ENCODE measurements at regions not wholly inside any gene's neighbourhood (a gene's known extent, or its start where the extent isn't known, plus 50 kb on each side); places are given as distances from the start of the nearest gene placed in this dataset.

- Histone ChIP-seq H3K27me3 (ENCODE audit: control insufficient read depth in 2 of 2, insufficient read depth in 1 of 2, low read length in 1 of 2) (no peaks in the 10 kb centered on the region), H3K27ac (ENCODE audit: low read depth in 1 of 2, low read length in 1 of 2) (no peak overlapping the region), H3K4me3 (ENCODE audit: low read length in 2 of 2) (no peak overlapping the region), H3K9me3 (ENCODE audit: control insufficient read depth in 2 of 2, insufficient read depth in 1 of 2, low read length in 1 of 2) (no peaks in the 10 kb centered on the region), H3K36me3 (ENCODE audit: control insufficient read depth in 2 of 2, insufficient read depth in 2 of 2, low read length in 1 of 2) (no peaks in the 10 kb centered on the region), H3K4me1 (ENCODE audit: control insufficient read depth in 2 of 2, insufficient read depth in 2 of 2, low read length in 2 of 2) (no peaks in the 10 kb centered on the region)
- DNase-seq (ENCODE audit: low read depth in 6 of 9, low spot score in 9 of 9), result no peak
- 98% methylated on average over 4 of the region's 4 CpGs for WGBS
Observed at GRCh38 chr4:140212646-140213045, 58.7 kb upstream of the MAML3 start.

- DNase-seq (ENCODE audit: low read depth in 6 of 9, low spot score in 9 of 9), result no peak
- Histone ChIP-seq H3K4me3 (ENCODE audit: low read length in 2 of 2) (no peak overlapping the region), H3K9me3 (ENCODE audit: control insufficient read depth in 2 of 2, insufficient read depth in 1 of 2, low read length in 1 of 2) (no peaks in the 10 kb centered on the region), H3K4me1 (ENCODE audit: control insufficient read depth in 2 of 2, insufficient read depth in 2 of 2, low read length in 2 of 2) (no peaks in the 10 kb centered on the region), H3K27me3 (ENCODE audit: control insufficient read depth in 2 of 2, insufficient read depth in 1 of 2, low read length in 1 of 2) (no peaks in the 10 kb centered on the region), H3K27ac (ENCODE audit: low read depth in 1 of 2, low read length in 1 of 2) (no peak overlapping the region), H3K36me3 (ENCODE audit: control insufficient read depth in 2 of 2, insufficient read depth in 2 of 2, low read length in 1 of 2) (no peaks in the 10 kb centered on the region)
- WGBS, result 100% methylated on average over 2 of the region's 2 CpGs
Observed at GRCh38 chr4:140212194-140212593, 58.2 kb upstream of the MAML3 start.

- no peaks in the 10 kb centered on the region for H3K4me1 ChIP-seq (ENCODE audit: control insufficient read depth in 2 of 2, insufficient read depth in 2 of 2, low read length in 2 of 2)
- H3K27me3 ChIP-seq (ENCODE audit: control insufficient read depth in 2 of 2, insufficient read depth in 1 of 2, low read length in 1 of 2), result no peaks in the 10 kb centered on the region
- H3K36me3 ChIP-seq (ENCODE audit: control insufficient read depth in 2 of 2, insufficient read depth in 2 of 2, low read length in 1 of 2), result no peaks in the 10 kb centered on the region
- H3K4me3 ChIP-seq (ENCODE audit: low read length in 2 of 2), result no peak overlapping the region
- H3K9me3 ChIP-seq (ENCODE audit: control insufficient read depth in 2 of 2, insufficient read depth in 1 of 2, low read length in 1 of 2), result no peaks in the 10 kb centered on the region
- no peak overlapping the region for H3K27ac ChIP-seq (ENCODE audit: low read depth in 1 of 2, low read length in 1 of 2)
- DNase-seq (ENCODE audit: low read depth in 6 of 9, low spot score in 9 of 9), result no peak
- WGBS, result 94% methylated on average over 2 of the region's 2 CpGs
Observed at GRCh38 chr4:140211693-140212092, 57.7 kb upstream of the MAML3 start.

GRCh38 chr4:140211161-140211560 lies 57.2 kb upstream of the MAML3 start:
- no peaks in the 10 kb centered on the region for H3K36me3 ChIP-seq (ENCODE audit: control insufficient read depth in 2 of 2, insufficient read depth in 2 of 2, low read length in 1 of 2)

GRCh38 chr4:140208921-140209320 lies 54.9 kb upstream of the MAML3 start:
- no peak for DNase-seq (ENCODE audit: low read depth in 6 of 9, low spot score in 9 of 9)
- 100% methylated on average over 1 of the region's 1 CpG for WGBS

More at GRCh38 chr4:140211161-140211560, 57.2 kb upstream of the MAML3 start:
- H3K27me3 ChIP-seq (ENCODE audit: control insufficient read depth in 2 of 2, insufficient read depth in 1 of 2, low read length in 1 of 2), result no peaks in the 10 kb centered on the region
- H3K4me3 ChIP-seq (ENCODE audit: low read length in 2 of 2), result no peak overlapping the region
- no peak for DNase-seq (ENCODE audit: low read depth in 6 of 9, low spot score in 9 of 9)
- no peaks in the 10 kb centered on the region for H3K9me3 ChIP-seq (ENCODE audit: control insufficient read depth in 2 of 2, insufficient read depth in 1 of 2, low read length in 1 of 2)
- H3K27ac ChIP-seq (ENCODE audit: low read depth in 1 of 2, low read length in 1 of 2), result no peak overlapping the region
- no peaks in the 10 kb centered on the region for H3K4me1 ChIP-seq (ENCODE audit: control insufficient read depth in 2 of 2, insufficient read depth in 2 of 2, low read length in 2 of 2)

More at GRCh38 chr4:140208921-140209320, 54.9 kb upstream of the MAML3 start:
- H3K36me3 ChIP-seq (ENCODE audit: control insufficient read depth in 2 of 2, insufficient read depth in 2 of 2, low read length in 1 of 2), result no peaks in the 10 kb centered on the region
- H3K27me3 ChIP-seq (ENCODE audit: control insufficient read depth in 2 of 2, insufficient read depth in 1 of 2, low read length in 1 of 2), result no peaks in the 10 kb centered on the region
- no peaks in the 10 kb centered on the region for H3K4me1 ChIP-seq (ENCODE audit: control insufficient read depth in 2 of 2, insufficient read depth in 2 of 2, low read length in 2 of 2)
- H3K9me3 ChIP-seq (ENCODE audit: control insufficient read depth in 2 of 2, insufficient read depth in 1 of 2, low read length in 1 of 2), result no peaks in the 10 kb centered on the region
- H3K4me3 ChIP-seq (ENCODE audit: low read length in 2 of 2), result no peak overlapping the region
- H3K27ac ChIP-seq (ENCODE audit: low read depth in 1 of 2, low read length in 1 of 2), result no peak overlapping the region
